GM10248 (cell line): ENCODE measurements at regions not wholly inside any gene's neighbourhood (a gene's known extent, or its start where the extent isn't known, plus 50 kb on each side); places are given as distances from the start of the nearest gene placed in this dataset.
"Not testable (repeated sequence)": the region's sequence is repeated elsewhere in the genome, so short reads cannot be mapped to it uniquely, and the experiment has no call there.

Source experiments
- CTCF ChIA-PET: fragments of 300-600 bp; sonication (Branson Sonifier 250); formaldehyde crosslinking; extraction: SDS; loops from one replicate; lab custom pipeline; 2021; ENCODE audit warnings: antibody characterized with exemption; lab: Yijun Ruan, JAX
- POLR2A ChIA-PET: fragments of 350-650 bp; sonication (Branson Sonifier 250); formaldehyde crosslinking; extraction: SDS; loops from one replicate; lab custom pipeline; 2020; ENCODE audit warnings: antibody characterized with exemption; lab: Yijun Ruan, JAX
- DNase-seq: peaks from one replicate; pipeline ENCODE4 v3.0.0; 2012; ENCODE audit errors: extremely low spot score
- CTCF ChIP-seq: IDR thresholded peaks from 2 replicates; pipeline ENCODE4 v1.5.1; 2012; ENCODE audit warnings: mild to moderate bottlenecking, low read depth; ENCODE audit errors: extremely low read depth, missing control alignments, control extremely low read depth

GRCh38 chr9:22643541-22643940 lies 196.9 kb downstream of the DMRTA1 start:
- no peak for DNase-seq
- CTCF ChIA-PET = interaction anchor here (1.4 kb wide), 1 partner anchor 18 kb away, joined by 3 read pairs; no protein-coding TSS in a partner anchor
- no peak for TF ChIP-seq CTCF
- POLR2A ChIA-PET = no interaction called here

DNA sequence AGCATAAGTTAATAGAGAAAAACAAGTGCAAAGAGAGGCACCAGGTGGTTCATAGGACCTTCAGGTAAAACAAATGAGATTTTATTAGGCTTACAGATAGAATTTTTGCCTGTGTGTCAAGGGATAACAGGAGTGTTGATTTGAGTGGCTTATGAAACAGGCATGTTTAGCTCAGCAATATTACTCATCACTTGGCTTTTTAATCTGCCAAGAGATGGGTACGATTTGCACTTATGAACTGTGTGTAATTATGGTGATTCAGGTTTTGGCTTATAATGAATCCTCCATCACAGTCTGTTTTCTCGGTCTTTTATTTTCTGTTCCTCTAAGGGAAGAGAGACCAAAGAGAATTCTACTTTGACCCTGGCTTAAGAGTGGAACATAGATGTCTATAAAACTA lies 199.3 kb downstream of the DMRTA1 start:
- POLR2A ChIA-PET = no interaction called here
- CTCF ChIA-PET = no interaction called here
- TF ChIP-seq CTCF = no peak
- DNase-seq = no peak

- ChIA-PET POLR2A (no interaction called here), CTCF (interaction anchor here (0.9 to 1.3 kb wide), 4 partner anchors 9 to 21 kb away, joined by 3 to 4 read pairs (median 3); no protein-coding TSS in a partner anchor)
- TF ChIP-seq CTCF = no peak
- DNase-seq = no peak
These were observed 202.8 kb downstream of the DMRTA1 start for GRCh38 chr9:22649384-22649783.

DNA sequence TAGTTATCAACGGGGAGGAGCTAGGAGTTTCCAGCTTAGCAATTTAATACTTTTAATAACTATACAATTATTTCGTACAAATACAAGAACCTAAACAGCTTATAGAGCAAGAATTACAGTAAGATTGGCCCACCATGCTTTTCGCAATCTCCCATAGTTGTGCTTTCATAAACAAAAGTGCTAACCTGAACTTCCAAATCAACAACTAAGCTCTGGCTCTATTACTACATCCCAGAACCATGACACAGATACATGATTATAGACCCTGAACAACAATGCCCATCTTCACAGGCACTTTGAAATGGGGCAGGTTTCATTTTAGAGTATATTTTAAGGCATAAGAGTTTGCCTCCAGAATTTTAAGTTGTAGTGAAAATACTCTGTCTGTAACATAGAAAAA lies 203.5 kb downstream of the DMRTA1 start:
- ChIA-PET CTCF (interaction anchor here (1.0 to 1.2 kb wide), 2 partner anchors 19 to 21 kb away, joined by 3 read pairs; no protein-coding TSS in a partner anchor), POLR2A (no interaction called here)
- no peak for TF ChIP-seq CTCF
- no peak for DNase-seq

GRCh38 chr9:22650946-22651345 lies 204.3 kb downstream of the DMRTA1 start:
- TF ChIP-seq CTCF = no peak
- POLR2A ChIA-PET = no interaction called here
- no peak for DNase-seq
- CTCF ChIA-PET = interaction anchor here (1.0 to 1.2 kb wide), 2 partner anchors 18 to 22 kb away, joined by 3 read pairs; no protein-coding TSS in a partner anchor

- CTCF ChIA-PET = no interaction called here
- no peak for DNase-seq
- POLR2A ChIA-PET = no interaction called here
- TF ChIP-seq CTCF = no peak
These were observed 208.2 kb downstream of the DMRTA1 start for GRCh38 chr9:22654833-22655232.

GRCh38 chr9:22657713-22658112 lies 211.1 kb downstream of the DMRTA1 start:
- ChIA-PET POLR2A (no interaction called here), CTCF (interaction anchor here (1.1 kb wide), 2 partner anchors 8 to 42 kb away, joined by 3 to 4 read pairs; no protein-coding TSS in a partner anchor)
- TF ChIP-seq CTCF = no peak
- DNase-seq = no peak

DNA sequence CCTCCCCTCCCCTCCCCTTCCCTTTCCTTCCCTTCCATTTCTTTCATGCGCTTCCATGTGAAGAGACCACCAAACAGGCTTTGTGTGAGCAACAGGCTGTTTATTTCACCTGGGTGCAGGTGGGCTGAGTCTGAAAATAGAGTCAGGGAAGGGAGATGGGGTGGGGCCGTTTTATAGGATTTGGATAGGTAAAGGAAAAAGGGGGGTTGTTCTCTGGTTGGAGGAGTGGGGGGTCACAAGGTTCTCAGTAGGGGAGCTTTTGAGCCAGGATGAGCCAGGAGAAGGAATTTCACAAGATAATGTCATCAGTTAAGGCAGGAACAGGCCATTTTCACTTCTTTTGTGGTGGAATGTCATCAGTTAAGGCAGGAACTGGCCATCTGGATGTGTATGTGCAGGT lies 211.9 kb downstream of the DMRTA1 start:
- CTCF ChIA-PET = interaction anchor here (1.1 kb wide), 2 partner anchors 9 to 41 kb away, joined by 3 to 4 read pairs; no protein-coding TSS in a partner anchor
- DNase-seq, POLR2A ChIA-PET: not testable (repeated sequence)
